Iris pigment epithelial cell (primary cell): ENCODE measurements at regions not wholly inside any gene's neighbourhood (a gene's known extent, or its start where the extent isn't known, plus 50 kb on each side); places are given as distances from the start of the nearest gene placed in this dataset.
"Not testable (repeated sequence)": the region's sequence is repeated elsewhere in the genome, so short reads cannot be mapped to it uniquely, and the experiment has no call there.

Experiments
- DNase-seq: peaks from one replicate; pipeline ENCODE4 v3.0.0-alpha.2; 2011; ENCODE audit warnings: low read depth

DNA sequence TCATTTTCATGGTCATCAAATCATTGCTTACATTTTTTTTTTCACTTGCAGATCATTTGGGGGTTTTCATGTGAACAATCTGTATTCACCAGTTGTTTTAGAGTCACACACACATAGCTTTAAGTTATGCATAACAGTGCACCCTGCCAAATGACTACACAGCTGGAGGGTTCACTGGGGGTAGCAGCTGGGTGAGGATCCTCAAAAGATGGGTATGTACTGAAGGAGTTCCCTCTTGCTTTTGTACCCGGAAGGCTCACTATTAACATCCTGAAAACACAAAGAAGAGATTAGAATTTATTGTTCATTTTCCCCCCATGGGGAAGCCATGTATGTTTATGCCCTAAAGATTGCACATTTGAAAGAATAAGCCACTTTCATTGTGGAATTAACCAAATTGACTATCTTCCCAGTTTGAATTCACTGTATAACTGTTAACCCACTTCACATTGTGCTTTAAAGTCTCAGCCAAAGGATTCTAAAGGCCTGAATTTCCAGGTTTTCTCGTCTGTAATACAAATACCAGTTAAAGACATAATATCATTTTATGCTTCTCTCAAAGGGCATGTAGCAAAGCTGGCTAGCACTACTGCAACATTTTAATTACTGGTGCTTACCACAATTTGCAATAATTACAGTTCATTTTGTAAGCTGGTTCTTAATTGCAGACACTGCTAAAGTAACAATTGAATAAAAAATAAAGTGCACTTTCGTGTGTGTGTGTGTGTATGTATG is 466.4 kb upstream of the MEF2C start:
- DNase-seq, result no peak

DNA sequence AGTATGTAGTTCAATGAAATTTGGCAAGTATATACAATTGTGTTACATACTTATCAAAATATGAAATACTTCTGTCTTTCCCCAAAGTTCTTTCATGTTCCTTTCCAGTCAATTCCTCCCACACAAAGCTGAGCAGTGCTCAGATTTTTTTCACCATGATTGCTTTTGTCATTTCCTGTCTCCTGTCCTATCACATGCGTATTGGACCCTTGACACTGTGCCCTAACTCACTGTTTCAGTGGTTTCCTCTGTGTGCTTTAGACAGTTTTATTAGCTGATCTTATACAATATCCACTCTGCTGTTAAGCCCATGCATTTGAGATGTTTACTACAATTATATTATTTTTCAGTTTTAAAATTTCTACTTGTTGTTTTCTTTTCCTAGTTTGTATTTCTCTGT is 463.6 kb upstream of the MEF2C start:
- no peak for DNase-seq

DNA sequence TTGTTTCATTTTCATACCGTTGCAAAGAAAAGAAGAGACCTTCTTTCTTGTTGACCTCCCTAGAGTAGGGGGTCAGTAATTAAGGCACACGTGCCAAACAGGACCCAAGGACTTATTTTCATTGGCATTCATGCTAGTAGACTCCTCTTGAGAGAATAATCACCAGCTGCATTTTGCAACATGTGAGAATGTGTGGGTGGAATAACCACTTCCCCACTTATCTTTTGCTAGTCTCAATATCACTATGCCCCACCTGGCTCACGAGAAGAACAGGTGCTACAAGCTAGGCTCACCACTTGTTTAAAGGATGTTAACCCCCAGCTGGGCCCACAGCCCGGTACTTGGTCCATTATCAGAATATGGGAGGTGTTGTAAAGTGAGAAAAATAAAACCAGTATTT is 460.7 kb upstream of the MEF2C start:
- DNase-seq, result peak; percentile 8

DNA sequence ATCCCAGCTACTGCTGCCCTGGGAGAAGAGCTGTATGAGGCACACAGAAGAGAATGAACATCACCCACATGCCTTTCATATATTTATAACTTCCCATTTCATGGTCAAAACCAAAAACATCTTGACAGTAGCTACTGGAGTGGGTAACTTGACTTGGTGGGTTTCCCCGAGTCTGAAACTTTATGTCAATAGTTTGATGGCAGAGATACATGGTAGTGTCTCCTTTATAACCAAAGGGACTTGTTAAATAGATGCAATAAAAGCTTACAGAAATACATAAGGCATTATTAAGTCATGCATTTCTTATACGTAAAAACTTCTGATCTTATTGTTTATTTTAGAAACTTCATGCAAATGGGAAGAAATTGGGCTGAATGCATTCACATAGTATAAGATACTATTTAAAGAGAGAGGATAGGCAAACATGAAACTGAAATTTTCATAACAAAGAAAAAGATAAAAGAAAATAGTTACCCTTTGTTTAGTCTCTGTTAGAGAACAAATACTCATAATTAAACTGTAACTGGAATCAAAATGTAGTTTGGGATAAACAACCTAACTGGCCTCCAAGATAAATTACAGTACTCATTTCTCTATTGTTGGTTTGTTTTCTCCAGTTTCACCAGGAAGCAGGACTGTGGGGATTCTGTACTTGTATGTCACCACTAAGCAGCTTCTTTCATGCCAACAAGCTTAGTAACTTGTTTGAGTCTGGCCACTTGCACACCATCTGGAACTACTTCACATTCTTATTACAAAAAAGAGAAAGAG is 459.3 kb upstream of the MEF2C start:
- peak; percentile 55 for DNase-seq

DNA sequence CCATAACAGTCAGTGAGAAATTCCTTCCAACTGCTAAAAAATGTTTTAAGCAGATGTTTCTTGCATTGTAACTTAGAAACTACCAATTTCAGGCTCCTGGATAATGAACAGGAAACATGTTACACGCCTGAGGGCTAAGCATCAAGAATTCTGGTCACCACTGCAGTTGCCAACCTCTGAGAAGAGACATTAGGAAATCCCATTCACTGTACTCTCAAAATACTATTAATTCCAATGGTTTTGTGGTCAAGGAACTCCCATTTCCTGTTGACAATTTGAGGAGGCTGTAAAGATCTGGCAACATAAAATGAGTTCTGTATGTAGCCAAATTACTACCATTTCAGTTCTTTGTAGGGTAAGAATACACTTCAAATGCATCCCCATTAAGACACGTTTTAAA is 456.0 kb upstream of the MEF2C start:
- DNase-seq, result peak; percentile 21

DNA sequence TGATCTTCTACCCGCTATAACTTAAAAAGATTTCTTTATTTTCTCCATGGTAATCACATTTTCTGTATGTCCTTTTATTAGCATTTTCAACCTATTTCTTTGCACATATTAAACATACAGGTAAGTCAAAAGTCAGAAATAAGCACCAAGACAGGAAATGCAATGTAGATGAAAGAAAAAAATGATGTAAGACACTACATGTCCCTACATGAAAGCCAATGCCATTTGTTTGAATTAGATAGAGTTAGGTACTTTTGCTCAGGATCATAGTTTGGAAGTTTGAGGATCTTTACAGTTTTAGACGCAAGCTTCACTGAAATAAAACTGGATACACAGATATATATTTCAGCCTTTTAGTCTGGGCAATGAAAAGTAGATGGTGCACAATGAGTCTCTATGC is 453.1 kb upstream of the MEF2C start:
- DNase-seq, result no peak

DNA sequence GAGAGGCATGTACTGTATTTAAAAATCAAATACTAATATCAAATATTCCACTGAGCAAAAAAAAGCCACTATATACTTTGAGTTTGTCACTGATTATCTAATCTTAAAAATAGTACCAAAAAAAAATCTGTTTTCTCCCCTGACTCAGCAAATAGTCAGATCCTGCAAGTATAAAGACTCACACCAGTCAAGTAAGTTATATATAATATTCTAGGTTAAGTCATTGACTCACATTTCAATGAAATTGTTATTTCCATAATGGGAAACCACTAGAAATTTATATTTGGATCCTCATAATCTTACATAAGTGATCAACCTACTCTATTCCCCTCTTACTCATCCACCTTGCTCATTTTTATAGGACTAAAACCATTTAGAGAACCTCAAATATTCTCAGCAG is 447.2 kb upstream of the MEF2C start:
- no peak for DNase-seq

DNA sequence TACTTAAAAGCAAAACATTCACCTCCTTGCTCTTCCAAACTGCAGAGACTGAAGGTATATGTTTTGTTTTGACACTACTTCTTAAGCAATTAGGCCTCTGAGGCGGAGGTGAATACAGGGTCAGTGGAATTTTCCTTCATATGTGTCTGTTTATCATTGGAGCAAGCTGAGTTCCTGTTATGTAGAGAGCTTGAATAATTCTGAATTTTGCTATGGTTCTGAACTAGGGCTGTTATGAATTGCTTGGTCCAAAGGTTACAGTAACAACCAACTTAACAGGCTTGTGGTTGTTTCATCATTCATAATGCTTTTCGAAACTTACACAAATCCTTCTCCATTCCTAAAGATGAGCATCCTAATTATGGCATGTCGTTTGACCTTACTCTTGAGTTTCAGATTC is 444.6 kb upstream of the MEF2C start:
- peak; percentile 10 for DNase-seq

DNA sequence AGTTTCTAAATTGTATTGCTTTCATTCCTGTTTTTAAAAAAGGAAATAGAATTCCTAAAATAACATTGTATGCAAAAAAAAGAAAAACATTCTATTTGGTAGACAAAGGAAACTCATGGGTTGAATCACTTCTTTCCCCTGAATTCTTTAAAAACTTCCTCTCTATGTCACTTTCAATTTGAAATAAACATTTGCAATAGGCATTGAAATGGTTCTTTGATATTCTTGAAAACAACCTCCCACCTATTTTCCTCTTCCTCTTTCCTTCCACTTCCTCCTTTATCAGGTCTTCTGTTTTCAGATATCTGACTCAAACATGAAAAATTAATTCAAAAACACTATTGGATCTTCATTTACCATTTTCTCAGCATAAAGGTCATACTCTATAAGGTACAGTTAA is 442.0 kb upstream of the MEF2C start:
- DNase-seq, result no peak

DNA sequence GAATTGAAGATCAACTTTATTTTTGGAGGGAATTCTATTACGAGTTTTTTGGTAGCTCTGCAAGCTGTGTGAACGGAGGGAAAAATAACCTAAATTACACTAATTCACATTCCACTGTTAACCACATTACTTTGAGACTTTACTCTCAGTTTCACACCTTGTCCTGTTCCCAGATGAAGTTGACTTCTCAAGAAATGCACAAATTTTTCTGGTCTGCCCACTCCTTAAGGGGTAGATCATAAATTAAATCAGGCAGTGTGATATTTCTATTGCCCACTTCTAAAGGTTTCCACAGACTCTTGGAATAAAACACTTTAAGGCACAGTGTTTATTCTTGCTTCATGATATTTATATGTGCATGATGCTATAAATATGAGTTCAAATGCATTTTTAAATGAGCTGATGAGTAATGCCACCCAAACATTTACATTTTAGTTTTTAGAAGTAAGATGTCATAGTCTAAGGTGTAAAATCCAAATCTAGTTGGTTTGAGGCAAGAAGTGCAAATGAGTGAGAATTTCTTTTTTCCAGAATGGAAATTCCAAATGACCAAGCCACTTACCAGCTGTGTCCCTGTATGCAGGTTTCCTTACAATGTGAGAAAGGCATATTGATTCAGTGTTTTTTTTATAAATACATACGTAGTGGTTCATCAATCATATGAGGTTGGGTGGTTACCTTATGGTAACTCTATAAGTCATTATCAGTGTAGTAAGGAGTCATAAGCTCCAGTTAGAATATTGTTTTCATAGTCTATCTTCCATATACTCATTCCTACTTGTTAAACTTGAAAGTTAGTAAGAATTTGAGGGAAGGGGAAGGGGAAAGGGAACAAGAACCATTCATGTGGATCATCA is 437.7 kb upstream of the MEF2C start:
- no peak for DNase-seq

DNA sequence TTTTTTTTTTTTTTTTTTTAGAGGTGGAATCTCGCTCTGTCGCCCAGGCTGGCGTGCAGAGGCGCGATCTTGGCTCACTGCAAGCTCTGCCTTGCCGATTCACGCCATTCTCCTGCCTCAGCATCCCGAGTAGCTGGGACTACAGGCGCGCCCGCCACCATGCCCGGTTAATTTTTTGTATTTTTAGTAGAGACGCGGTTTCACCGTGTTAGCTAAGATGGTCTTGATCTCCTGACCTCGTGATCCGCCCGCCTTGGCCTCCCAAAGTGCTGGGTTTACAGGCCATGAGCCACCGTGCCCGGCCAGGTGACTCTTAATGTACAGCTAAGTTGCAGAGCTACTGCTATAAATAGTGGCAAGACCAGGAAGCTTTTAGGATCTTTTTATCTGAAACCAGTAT is 434.9 kb upstream of the MEF2C start:
- DNase-seq, result not testable (repeated sequence)

DNA sequence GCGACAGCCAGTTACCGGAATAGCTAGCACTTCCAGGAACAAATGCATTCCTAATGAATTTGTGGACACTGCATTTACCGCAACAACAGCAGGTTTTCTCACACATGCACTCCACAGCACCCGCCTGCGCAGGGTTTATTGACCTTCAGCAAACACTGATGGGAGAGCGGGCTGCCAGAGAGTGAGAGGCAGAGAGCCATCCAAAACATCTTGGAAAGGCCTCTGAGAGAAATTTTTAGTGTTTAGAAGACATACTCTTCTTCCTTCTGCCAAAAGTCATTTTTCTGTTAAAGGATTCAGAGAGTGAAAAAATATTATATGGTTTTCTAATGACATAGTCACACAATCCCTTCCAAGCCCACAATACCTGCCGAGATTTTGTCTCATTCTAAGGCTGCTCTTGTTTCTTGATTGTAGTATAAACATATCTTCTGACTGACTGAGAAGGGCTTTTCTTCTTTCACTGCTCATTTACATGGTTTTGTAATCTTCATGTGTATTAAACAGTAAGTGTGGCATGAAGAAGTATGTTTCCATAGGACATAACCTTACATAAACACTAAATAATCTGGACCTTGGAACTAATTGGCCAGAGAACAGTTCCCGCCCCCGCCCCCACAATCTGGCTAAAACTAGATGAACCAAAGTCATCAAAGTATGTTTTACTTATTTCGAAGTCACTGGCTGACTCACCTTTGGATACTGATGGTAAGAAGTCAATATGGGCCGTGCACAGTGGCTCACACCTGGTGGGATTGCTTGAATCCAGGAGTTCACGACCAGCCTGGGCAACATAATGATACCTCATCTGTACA is 432.5 kb upstream of the MEF2C start:
- DNase-seq, result no peak

DNA sequence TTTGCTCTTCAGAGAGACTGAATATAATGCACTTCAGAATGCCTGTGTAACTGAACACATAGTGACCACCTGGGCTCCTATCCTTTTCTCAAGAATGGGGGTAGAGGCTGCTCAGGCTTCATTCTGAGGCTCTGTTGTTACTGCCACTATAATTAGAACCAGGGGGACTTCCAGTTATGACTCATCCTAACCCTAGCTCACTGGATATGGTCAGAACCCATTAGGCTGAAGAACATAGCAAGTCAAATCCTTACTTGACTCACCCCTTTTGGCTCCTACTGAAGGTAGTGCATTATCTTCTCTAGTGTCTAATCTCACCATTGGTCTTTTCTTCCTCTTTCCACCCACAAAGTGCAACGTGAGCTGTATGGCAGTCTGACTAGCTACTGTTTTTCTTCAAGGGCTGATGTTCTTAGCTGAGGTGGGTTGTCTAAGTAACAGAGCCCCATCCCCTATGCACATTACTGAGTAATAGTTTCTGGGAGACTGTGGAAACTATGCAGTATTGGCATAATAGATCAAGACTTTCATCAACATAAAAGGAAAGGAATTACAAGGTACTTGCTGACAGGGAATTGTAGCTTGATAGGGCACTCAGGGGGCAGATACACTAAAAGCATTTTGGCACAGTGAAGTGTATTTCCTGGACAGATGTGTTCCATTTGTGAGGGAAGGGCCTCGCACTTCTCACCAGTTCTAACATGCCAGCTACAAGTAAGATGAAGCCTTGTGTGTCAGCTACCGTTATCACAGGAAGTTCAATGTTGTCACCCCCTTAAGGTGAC is 431.0 kb upstream of the MEF2C start:
- DNase-seq, result peak; percentile 70

DNA sequence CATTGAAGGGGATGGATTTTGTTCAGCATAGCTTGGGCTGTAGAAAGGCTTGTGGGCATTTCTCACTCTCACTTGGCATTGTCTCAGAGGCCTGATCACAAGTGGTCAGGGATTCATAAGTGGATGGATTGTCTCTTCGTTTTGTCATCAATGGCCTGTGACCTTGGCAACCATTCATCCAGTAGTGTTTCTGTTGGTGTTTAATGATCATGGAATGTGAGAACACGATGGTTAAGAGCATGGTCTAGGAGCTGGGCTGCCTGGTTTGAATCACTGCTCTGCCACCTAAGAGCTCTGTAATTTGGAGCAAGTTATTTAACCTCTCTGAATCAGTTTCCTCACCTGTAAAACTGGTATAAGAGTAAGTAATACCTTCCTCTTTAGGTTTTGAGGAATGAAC is 430.1 kb upstream of the MEF2C start:
- peak; percentile 47 for DNase-seq

DNA sequence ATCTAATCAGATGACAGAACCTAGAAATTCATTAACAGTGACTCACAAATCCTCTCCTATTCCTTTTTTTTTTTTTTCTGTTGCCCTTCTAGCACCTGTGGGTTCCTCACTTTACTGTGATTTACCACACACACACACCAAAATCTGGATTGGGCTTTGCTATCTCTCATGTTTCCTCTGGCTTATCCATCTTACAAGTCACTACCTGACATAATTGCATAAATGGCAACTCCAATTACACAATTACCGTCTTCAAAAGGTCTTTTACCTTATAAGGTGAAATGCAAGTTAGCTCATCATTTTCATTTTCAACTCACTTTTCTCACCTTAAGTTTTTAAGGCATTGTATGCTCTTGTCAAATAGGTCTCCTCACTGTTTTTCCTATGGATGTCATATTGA is 426.3 kb upstream of the MEF2C start:
- no peak for DNase-seq

DNA sequence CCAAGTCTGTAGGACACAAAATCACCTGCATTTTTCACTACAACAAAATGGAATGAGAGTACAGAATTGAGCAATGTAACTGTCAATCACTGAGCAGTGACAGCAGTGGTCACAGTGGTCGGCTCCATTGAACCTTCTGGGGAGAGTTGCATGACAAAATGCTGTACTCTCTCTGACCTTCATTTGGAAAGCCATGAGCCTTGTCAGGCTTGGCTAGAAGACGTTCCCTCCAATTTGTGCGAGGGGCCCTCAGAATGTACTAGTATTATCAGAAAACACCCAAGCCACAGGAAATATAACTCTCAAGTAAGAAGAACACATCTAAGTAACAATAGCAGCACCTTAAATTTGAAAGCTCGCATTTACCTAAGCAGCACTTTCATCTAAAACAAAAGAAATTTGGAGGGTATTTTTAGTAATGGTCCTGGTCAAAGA is 425.6 kb upstream of the MEF2C start:
- DNase-seq, result no peak

DNA sequence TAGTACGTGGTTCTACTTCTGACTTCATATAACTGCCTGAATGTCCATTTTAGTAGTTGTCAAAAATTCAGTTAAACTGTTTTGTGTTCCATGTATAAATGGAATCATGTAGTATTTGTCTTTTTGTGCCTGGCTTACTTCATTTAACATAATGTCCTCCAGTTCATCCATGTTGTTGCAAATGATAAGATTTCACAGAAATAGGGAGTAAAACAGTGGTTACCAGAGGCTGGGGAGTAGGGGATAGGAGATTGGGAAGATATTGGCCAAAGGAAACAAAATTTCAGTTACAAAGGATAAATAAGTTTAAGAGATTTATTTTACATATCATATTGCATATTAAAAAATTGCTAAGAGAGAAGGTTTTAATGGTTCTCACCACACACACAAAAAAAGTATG is 425.0 kb upstream of the MEF2C start:
- no peak for DNase-seq

DNA sequence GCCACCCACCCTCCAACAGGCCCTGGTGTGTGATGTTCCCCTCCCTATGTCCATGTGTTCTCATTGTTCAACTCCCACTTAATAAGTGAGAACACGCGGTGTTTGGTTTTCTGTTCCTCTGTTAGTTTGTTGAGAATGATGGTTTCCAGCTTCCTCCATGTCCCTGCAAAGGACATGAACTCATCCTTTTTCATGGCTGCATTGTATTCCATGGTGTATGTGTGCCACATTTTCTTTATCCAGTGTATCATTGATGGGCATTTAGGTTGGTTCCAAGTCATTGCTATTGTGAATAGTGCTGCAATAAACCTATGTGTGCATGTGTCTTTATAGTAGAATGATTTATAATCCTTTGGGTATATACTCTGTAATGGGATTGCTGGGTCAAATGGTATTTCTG is 424.2 kb upstream of the MEF2C start:
- DNase-seq, result not testable (repeated sequence)

DNA sequence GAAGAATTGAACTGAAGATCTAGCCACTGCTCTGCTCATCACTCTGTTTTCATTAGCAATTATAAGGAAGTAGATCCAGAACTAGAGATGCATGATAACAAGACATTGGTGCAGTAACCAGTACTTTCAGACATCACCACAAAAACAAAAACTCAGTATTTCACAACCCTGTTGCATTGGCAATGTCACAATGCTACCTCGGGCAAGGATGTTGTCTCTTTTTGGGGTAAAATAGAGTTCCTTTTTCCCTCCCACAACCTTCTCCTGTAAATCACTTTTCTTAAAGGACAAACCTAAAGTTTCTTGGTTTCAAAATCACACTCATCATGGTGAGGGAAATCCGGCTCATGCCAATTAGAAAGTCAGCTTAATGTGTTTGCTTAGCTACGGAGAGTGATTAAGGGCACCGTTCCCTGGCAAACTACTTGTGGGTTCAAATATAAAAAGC is 420.1 kb upstream of the MEF2C start:
- no peak for DNase-seq

DNA sequence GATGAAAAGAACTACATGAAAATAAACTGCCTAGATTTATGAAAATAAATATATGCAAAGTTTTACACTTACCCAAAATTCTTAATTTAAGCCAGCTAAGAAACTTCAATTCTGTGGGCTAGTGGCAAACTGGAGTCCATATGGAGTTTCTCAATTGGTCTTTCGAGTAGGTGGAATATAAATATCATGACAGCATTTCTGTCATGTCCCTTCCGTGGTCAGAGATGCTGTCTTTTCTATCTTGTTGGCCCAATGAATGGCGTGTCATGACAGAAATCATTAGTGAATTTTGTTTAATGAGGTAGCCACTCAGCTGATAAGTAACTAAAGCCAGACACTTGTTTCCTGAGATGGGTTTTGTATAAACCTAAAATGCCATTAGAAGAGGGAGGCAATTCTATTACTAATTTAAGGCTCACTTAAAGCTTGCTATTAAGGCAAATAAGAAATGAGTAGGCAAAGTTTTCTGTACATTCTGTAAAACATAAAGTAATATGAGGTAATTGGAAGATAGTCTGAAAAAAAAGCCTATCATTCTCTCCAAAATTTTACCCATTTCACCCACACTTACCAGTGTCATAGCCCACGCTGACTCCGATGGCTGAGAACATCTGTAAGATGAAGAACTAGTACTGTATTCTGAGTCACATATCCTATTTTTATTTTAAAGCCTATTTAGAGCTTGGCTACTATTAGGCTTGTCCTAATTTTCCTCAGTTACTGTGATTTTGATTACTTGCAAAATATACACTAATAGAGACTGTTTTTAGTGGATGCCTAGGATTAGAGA is 419.3 kb upstream of the MEF2C start:
- no peak for DNase-seq
